GM12874 (cell line): ENCODE measurements at regions not wholly inside any gene's neighbourhood (a gene's known extent, or its start where the extent isn't known, plus 50 kb on each side); places are given as distances from the start of the nearest gene placed in this dataset.

Source experiments
- CTCF ChIP-seq: IDR thresholded peaks from 2 replicates; pipeline ENCODE4 v1.5.1; 2011; ENCODE audit warnings: low read depth, mild to moderate bottlenecking, control low read depth, low read length, moderate library complexity; ENCODE audit not compliant: insufficient read depth

- no peak for TF ChIP-seq CTCF
Observed at GRCh38 chr7:79590391-79590790, 136.9 kb upstream of the MAGI2 start.

- no peak for TF ChIP-seq CTCF
Observed at GRCh38 chr7:79570903-79571302, 117.4 kb upstream of the MAGI2 start.

GRCh38 chr7:79563821-79564522, 110.5 kb upstream of the MAGI2 start:
- TF ChIP-seq CTCF = no peak

- no peak for TF ChIP-seq CTCF
Observed at GRCh38 chr7:79555571-79555970, 102.1 kb upstream of the MAGI2 start.

DNA sequence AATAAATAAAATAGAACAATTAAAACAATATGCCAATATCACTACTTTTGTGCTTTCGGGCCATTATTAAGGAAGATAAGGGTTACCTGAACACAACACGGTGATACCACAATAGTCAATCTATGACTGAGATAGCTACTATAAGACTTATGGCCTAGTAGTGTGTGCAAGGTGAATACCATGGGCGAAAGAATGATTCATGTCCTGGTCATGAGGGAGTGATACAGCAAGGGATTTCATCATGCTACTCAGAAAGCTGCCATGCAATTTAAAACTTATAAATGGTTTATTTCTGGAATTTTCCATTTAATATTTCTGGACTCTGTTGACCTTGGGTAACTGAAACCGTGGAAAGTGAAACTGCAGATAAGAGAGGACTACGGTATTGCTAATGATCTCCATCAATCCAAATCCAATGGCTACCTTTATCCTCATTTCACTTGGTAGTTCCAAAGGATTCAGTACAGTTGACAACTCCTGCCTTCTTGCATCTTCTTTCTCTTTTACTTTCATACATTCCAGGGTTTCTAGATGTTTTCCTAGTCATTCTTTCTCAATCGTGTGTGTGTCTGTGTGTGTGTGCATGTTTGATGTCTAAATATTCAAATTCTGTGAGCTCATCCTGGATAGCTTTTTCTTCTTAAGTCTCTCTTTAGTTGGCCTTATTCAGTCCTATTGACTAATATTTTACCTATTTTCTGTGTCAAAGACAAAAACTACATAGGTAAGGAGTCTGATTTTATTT, 100.5 kb upstream of the MAGI2 start:
- no peak for TF ChIP-seq CTCF

GRCh38 chr7:79552463-79552862, 99.0 kb upstream of the MAGI2 start:
- no peak for TF ChIP-seq CTCF

- no peak for TF ChIP-seq CTCF
Observed at GRCh38 chr7:79548727-79549126, 95.3 kb upstream of the MAGI2 start.
